ENCODE measurements at regions not wholly inside any gene's neighbourhood (a gene's known extent, or its start where the extent isn't known, plus 50 kb on each side); places are given as distances from the start of the nearest gene placed in this dataset.

GRCh38 chr9:107109324-107109723 lies 173.8 kb upstream of the RAD23B start:
- no peak for ATAC-seq (ENCODE audit: low read depth)

GRCh38 chr9:107110153-107110552 lies 172.9 kb upstream of the RAD23B start:
- Histone ChIP-seq H3K4me1 (ENCODE audit: insufficient read depth, poor library complexity, severe bottlenecking) (no peaks in the 10 kb centered on the region), H3K27me3 (ENCODE audit: insufficient read depth, poor library complexity, severe bottlenecking) (no peaks in the 10 kb centered on the region), H3K36me3 (ENCODE audit: low read depth) (no peaks in the 10 kb centered on the region), H3K4me3 (ENCODE audit: severe bottlenecking) (no peak overlapping the region), H3K27ac (ENCODE audit: poor library complexity, severe bottlenecking) (no peak overlapping the region), H3K9me3 (ENCODE audit: severe bottlenecking) (no peaks in the 10 kb centered on the region)
- no peak for TF ChIP-seq CTCF (IDR thresholded peaks at IDR 0.05; ENCODE audit: poor library complexity, severe bottlenecking)
- ATAC-seq (ENCODE audit: low read depth): no peak
- DNase-seq (ENCODE audit: low spot score): no peak

More at GRCh38 chr9:107109324-107109723, 173.8 kb upstream of the RAD23B start:
- Histone ChIP-seq H3K4me1 (ENCODE audit: insufficient read depth, poor library complexity, severe bottlenecking) (no peaks in the 10 kb centered on the region), H3K9me3 (ENCODE audit: severe bottlenecking) (no peaks in the 10 kb centered on the region), H3K4me3 (ENCODE audit: severe bottlenecking) (no peak overlapping the region), H3K27ac (ENCODE audit: poor library complexity, severe bottlenecking) (no peak overlapping the region), H3K36me3 (ENCODE audit: low read depth) (no peaks in the 10 kb centered on the region), H3K27me3 (ENCODE audit: insufficient read depth, poor library complexity, severe bottlenecking) (no peaks in the 10 kb centered on the region)
- DNase-seq (ENCODE audit: low spot score): no peak
- TF ChIP-seq CTCF (IDR thresholded peaks at IDR 0.05; ENCODE audit: poor library complexity, severe bottlenecking): no peak

GRCh38 chr9:107112707-107113243 lies 170.3 kb upstream of the RAD23B start:
- DNase-seq (ENCODE audit: low spot score) (no peak), ATAC-seq (ENCODE audit: low read depth) (no peak)
- Histone ChIP-seq H3K36me3 (ENCODE audit: low read depth) (no peaks in the 10 kb centered on the region), H3K27me3 (ENCODE audit: insufficient read depth, poor library complexity, severe bottlenecking) (no peaks in the 10 kb centered on the region), H3K4me3 (ENCODE audit: severe bottlenecking) (no peak overlapping the region), H3K4me1 (ENCODE audit: insufficient read depth, poor library complexity, severe bottlenecking) (no peaks in the 10 kb centered on the region), H3K9me3 (ENCODE audit: severe bottlenecking) (no peaks in the 10 kb centered on the region), H3K27ac (ENCODE audit: poor library complexity, severe bottlenecking) (no peak overlapping the region)
- no peak for TF ChIP-seq CTCF (IDR thresholded peaks at IDR 0.05; ENCODE audit: poor library complexity, severe bottlenecking)

GRCh38 chr9:107118863-107119624 lies 164.0 kb upstream of the RAD23B start:
- ATAC-seq (ENCODE audit: low read depth) (no peak), DNase-seq (ENCODE audit: low spot score) (no peak)
- Histone ChIP-seq H3K4me1 (ENCODE audit: insufficient read depth, poor library complexity, severe bottlenecking) (no peaks in the 10 kb centered on the region), H3K36me3 (ENCODE audit: low read depth) (no peaks in the 10 kb centered on the region), H3K4me3 (ENCODE audit: severe bottlenecking) (no peak overlapping the region), H3K27ac (ENCODE audit: poor library complexity, severe bottlenecking) (no peak overlapping the region), H3K27me3 (ENCODE audit: insufficient read depth, poor library complexity, severe bottlenecking) (no peaks in the 10 kb centered on the region), H3K9me3 (ENCODE audit: severe bottlenecking) (no peaks in the 10 kb centered on the region)
- no peak for TF ChIP-seq CTCF (IDR thresholded peaks at IDR 0.05; ENCODE audit: poor library complexity, severe bottlenecking)

GRCh38 chr9:107119735-107120134 lies 163.3 kb upstream of the RAD23B start:
- no peak overlapping the region for H3K4me3 ChIP-seq (ENCODE audit: severe bottlenecking)
- H3K27me3 ChIP-seq (ENCODE audit: insufficient read depth, poor library complexity, severe bottlenecking): no peaks in the 10 kb centered on the region
- no peaks in the 10 kb centered on the region for H3K9me3 ChIP-seq (ENCODE audit: severe bottlenecking)
- DNase-seq (ENCODE audit: low spot score) (no peak), ATAC-seq (ENCODE audit: low read depth) (no peak)
- H3K27ac ChIP-seq (ENCODE audit: poor library complexity, severe bottlenecking): no peak overlapping the region
- H3K36me3 ChIP-seq (ENCODE audit: low read depth): no peaks in the 10 kb centered on the region
- no peaks in the 10 kb centered on the region for H3K4me1 ChIP-seq (ENCODE audit: insufficient read depth, poor library complexity, severe bottlenecking)
- TF ChIP-seq CTCF (IDR thresholded peaks at IDR 0.05; ENCODE audit: poor library complexity, severe bottlenecking): no peak
